HEK293T (cell line): ENCODE measurements at regions not wholly inside any gene's neighbourhood (a gene's known extent, or its start where the extent isn't known, plus 50 kb on each side); places are given as distances from the start of the nearest gene placed in this dataset.

Experiments used
- BHLHE40 ChIP-seq: fragments of 450-650 bp; IDR thresholded peaks from 2 replicates; pipeline ENCODE4 v1.6.1; 2016; ENCODE audit warnings: mild to moderate bottlenecking, moderate library complexity, borderline replicate concordance
- ZNF384 ChIP-seq: fragments of 450-650 bp; IDR thresholded peaks from 2 replicates; pipeline ENCODE4 v1.6.1; 2016

GRCh38 chr22:48959496-48959895 lies 868.2 kb downstream of the BRD1 start:
- no peak for TF ChIP-seq BHLHE40
- TF ChIP-seq ZNF384: no peak
